IMR-90 (cell line): ENCODE measurements at regions not wholly inside any gene's neighbourhood (a gene's known extent, or its start where the extent isn't known, plus 50 kb on each side); places are given as distances from the start of the nearest gene placed in this dataset.
"Not testable (repeated sequence)": the region's sequence is repeated elsewhere in the genome, so short reads cannot be mapped to it uniquely, and the experiment has no call there.

Source experiments
- ATAC-seq: fragments of 200-7000 bp; cut with Tn5 transposase; 2 replicates; pipeline ENCODE4 v1.9.1; 2020; ENCODE audit warnings: low read depth, mild to moderate bottlenecking, moderate library complexity
- BruUV-seq: library from RNA; stranded (reverse); fragments of 400-500 nt; replicated peaks from 2 replicates; lab custom pipeline; 2021; lab: Mats Ljungman, UMichigan
- CTCF ChIA-PET: fragments of 300-600 bp; formaldehyde crosslinking; extraction: SDS; loops from one replicate; lab custom pipeline; 2021; ENCODE audit warnings: antibody characterized with exemption; lab: Yijun Ruan, JAX
- POLR2A ChIA-PET: fragments of 300-600 bp; sonication (Branson Sonifier 250); formaldehyde crosslinking; loops from one replicate; lab custom pipeline; 2022; ENCODE audit warnings: antibody characterized with exemption; ENCODE audit not compliant: unreplicated experiment; lab: Charles Lee
- DNase-seq: peaks from one replicate; pipeline ENCODE4 v3.0.0; 2013
- H2AFZ ChIP-seq: replicated peaks from 2 replicates; pipeline ENCODE3; 2013; ENCODE audit warnings: low read length, mild to moderate bottlenecking; ENCODE audit not compliant: poor library complexity
- H2AK5ac ChIP-seq: 2 replicates; pipeline ENCODE4 v1.6.1; 2013; ENCODE audit warnings: low read depth, low read length, inconsistent platforms
- H2AK9ac ChIP-seq: replicated peaks from 2 replicates; pipeline ENCODE3; 2013; ENCODE audit warnings: mild to moderate bottlenecking, low read depth, low read length, moderate library complexity; ENCODE audit not compliant: poor library complexity
- H2BK120ac ChIP-seq: 2 replicates; pipeline ENCODE4 v1.6.1; 2013; ENCODE audit warnings: low read depth, low read length, inconsistent platforms
- H2BK15ac ChIP-seq: 3 replicates; pipeline ENCODE4 v1.6.1; 2013; ENCODE audit warnings: low read depth, low read length, inconsistent platforms
- H2BK20ac ChIP-seq: 2 replicates; pipeline ENCODE4 v1.6.1; 2013; ENCODE audit warnings: low read depth, mild to moderate bottlenecking, inconsistent platforms, low read length, moderate library complexity
- H2BK5ac ChIP-seq: 2 replicates; pipeline ENCODE4 v1.6.1; 2013; ENCODE audit warnings: mild to moderate bottlenecking, low read depth, low read length, inconsistent platforms; ENCODE audit not compliant: poor library complexity, severe bottlenecking
- H3K14ac ChIP-seq: replicated peaks from 2 replicates; pipeline ENCODE4 v1.6.1; 2013; ENCODE audit warnings: low read depth, low read length, inconsistent platforms
- H3K18ac ChIP-seq: 2 replicates; pipeline ENCODE4 v1.6.1; 2013; ENCODE audit warnings: low read depth, low read length, control low read depth
- H3K23ac ChIP-seq: 2 replicates; pipeline ENCODE4 v1.6.1; 2013; ENCODE audit warnings: low read depth, low read length, inconsistent platforms
- H3K27ac ChIP-seq: 2 replicates; pipeline ENCODE4 v1.5.1; 2013; ENCODE audit warnings: mild to moderate bottlenecking, control low read depth, low read length; ENCODE audit not compliant: insufficient read depth
- H3K27me3 ChIP-seq: 2 replicates; pipeline ENCODE4 v1.6.1; 2013; ENCODE audit warnings: low read length; ENCODE audit not compliant: control insufficient read depth, insufficient read depth
- H3K36me3 ChIP-seq: 2 replicates; pipeline ENCODE4 v1.6.1; 2013; ENCODE audit warnings: low read length, mixed read lengths; ENCODE audit not compliant: control insufficient read depth, insufficient read depth
- H3K4ac ChIP-seq: 2 replicates; pipeline ENCODE4 v1.6.1; 2013; ENCODE audit warnings: low read depth, low read length, inconsistent platforms
- H3K4me1 ChIP-seq: 2 replicates; pipeline ENCODE4 v1.6.1; 2013; ENCODE audit warnings: low read length, mixed read lengths; ENCODE audit not compliant: control insufficient read depth, insufficient read depth
- H3K4me2 ChIP-seq: 2 replicates; pipeline ENCODE4 v1.6.1; 2013; ENCODE audit warnings: low read depth, mild to moderate bottlenecking, control low read depth, low read length, moderate library complexity
- H3K4me3 ChIP-seq: 2 replicates; pipeline ENCODE4 v1.5.1; 2013; ENCODE audit warnings: low read depth, mild to moderate bottlenecking, control low read depth, low read length, moderate library complexity; ENCODE audit not compliant: insufficient read depth
- H3K56ac ChIP-seq: 2 replicates; pipeline ENCODE4 v1.6.1; 2013; ENCODE audit warnings: low read length, inconsistent platforms; ENCODE audit not compliant: insufficient read depth; ENCODE audit errors: extremely low read depth
- H3K79me1 ChIP-seq, 2 experiments: 2 replicates each; pipeline ENCODE4 v1.6.1; 2013; ENCODE audit warnings: low read length in 2 of 2, inconsistent platforms in 1 of 2, low read depth in 1 of 2
- H3K9ac ChIP-seq: 2 replicates; pipeline ENCODE4 v1.6.1; 2013; ENCODE audit warnings: low read depth, low read length, control low read depth
- H3K9me1 ChIP-seq: 2 replicates; pipeline ENCODE4 v1.6.1; 2013; ENCODE audit warnings: low read length, inconsistent platforms; ENCODE audit not compliant: insufficient read depth
- H3K9me3 ChIP-seq: 2 replicates; pipeline ENCODE4 v1.6.1; 2013; ENCODE audit warnings: low read length; ENCODE audit not compliant: control insufficient read depth, insufficient read depth
- H4K20me1 ChIP-seq: 2 replicates; pipeline ENCODE4 v1.6.1; 2013; ENCODE audit warnings: low read length, inconsistent platforms; ENCODE audit not compliant: insufficient read depth
- H4K5ac ChIP-seq: 2 replicates; pipeline ENCODE4 v1.6.1; 2013; ENCODE audit warnings: mild to moderate bottlenecking, low read depth, low read length, control low read depth
- H4K8ac ChIP-seq, 2 experiments: 2 replicates each; pipeline ENCODE4 v1.6.1; 2013; ENCODE audit warnings: low read depth in 2 of 2, low read length in 2 of 2, control low read depth in 1 of 2, inconsistent platforms in 1 of 2
- H4K91ac ChIP-seq: 2 replicates; pipeline ENCODE4 v1.6.1; 2013; ENCODE audit warnings: low read depth, low read length, inconsistent platforms; ENCODE audit not compliant: insufficient read depth
- WGBS, 2 experiments: methylation state at CpG; one replicate each; pipeline versions ENCODE4 v1.1.5 to v1.1.7; 2013; ENCODE audit warnings: missing lambda C conversion rate in 2 of 2; ENCODE audit not compliant: insufficient read length in 1 of 2; ENCODE audit errors: extremely low coverage in 2 of 2; 5-methylcytosine and 5-hydroxymethylcytosine counted together
- dilution Hi-C: fragments of 300-500 bp; cut with HindIII; formaldehyde crosslinking; loops from one replicate; pipeline ENCODE4 v1.14.3; 2018; ENCODE audit warnings: low sequenced_read_pairs; ENCODE audit not compliant: unreplicated experiment
- in situ Hi-C: fragments of 300-500 bp; cut with MboI; formaldehyde crosslinking; loops from 3 replicates; pipeline ENCODE4 v1.14.3; 2019; ENCODE audit warnings: low sequenced_read_pairs, inconsistent platforms, mixed read lengths
- intact Hi-C: fragments of 100-400 bp; cut with micrococcal nuclease; formaldehyde crosslinking; loops from 2 replicates; pipeline ENCODE4 v1.10.0; 2022

DNA sequence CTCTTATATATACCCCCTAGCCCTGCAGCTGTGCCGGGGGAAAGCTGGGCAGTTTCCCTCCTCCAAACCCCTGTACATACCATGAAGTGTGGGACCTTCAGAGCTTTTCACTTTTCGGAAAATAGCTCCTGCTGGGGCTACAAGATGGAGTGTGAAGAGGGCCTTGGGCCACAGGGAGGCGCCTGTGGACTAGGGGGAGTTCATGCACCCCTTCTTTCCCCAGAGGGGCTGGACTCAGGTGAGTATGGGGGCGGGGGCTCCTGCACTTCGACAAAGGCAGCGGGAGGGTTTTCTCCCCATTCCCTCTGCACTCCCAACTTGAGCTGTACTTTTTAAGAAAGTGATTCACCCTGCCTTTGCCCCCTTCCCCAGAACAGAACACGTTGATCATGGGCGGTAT, 122.5 kb downstream of the SEPTIN14 start:
- H3K4me1 ChIP-seq, H3K56ac ChIP-seq, H3K9me1 ChIP-seq, H3K4ac ChIP-seq, intact Hi-C loops, H3K9ac ChIP-seq, H4K8ac ChIP-seq, POLR2A ChIA-PET, H3K9me3 ChIP-seq, H2BK120ac ChIP-seq, H3K4me2 ChIP-seq, CTCF ChIA-PET, H2AK5ac ChIP-seq, H3K18ac ChIP-seq, in situ Hi-C loops, H2BK15ac ChIP-seq, H2AK9ac ChIP-seq, BruUV-seq, H3K79me1 ChIP-seq, H3K4me3 ChIP-seq, H4K5ac ChIP-seq, H4K91ac ChIP-seq, H3K27ac ChIP-seq, H3K27me3 ChIP-seq, H2AFZ ChIP-seq, H2BK5ac ChIP-seq, DNase-seq, ATAC-seq, H3K23ac ChIP-seq, H3K36me3 ChIP-seq, H2BK20ac ChIP-seq, H4K20me1 ChIP-seq, dilution Hi-C loops, H3K14ac ChIP-seq: not testable (repeated sequence)
- WGBS, 2 experiments: no CpG with 5 or more reads among the region's 8 CpGs

DNA sequence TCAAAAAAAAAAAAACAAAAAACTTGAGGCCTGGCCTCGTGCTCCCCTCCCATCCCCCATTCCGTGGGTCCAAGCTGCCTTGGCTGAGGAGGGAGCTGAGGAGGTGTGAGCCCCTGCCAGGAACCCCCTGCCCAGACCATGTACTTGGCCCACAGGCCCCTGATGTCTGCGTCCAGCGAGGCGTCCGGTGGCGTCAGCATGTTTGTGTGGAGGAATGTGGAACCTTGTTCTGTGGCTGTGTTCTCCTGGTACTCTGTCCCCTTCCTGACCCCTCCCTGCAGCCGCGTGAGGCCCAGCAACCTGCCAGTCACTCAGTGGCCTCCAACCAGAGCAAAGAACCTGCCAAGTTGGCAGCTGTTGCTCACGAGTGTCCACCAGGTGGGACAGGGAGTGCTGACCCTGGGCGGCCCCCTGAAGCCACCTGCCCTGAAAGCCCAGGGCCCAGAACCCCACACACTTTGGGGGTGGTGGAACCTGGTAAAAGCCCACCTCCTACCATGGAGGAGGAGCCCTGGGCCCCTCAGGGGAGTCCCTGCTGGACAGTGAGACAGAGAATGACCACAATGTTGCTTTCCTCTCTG, 125.8 kb downstream of the SEPTIN14 start:
- H2BK120ac ChIP-seq, H4K8ac ChIP-seq, H3K27ac ChIP-seq, H2BK20ac ChIP-seq, H2AK9ac ChIP-seq, CTCF ChIA-PET, in situ Hi-C loops, H3K56ac ChIP-seq, dilution Hi-C loops, H3K4ac ChIP-seq, BruUV-seq, H4K20me1 ChIP-seq, H3K4me1 ChIP-seq, H2BK5ac ChIP-seq, H3K18ac ChIP-seq, H2AFZ ChIP-seq, H3K79me1 ChIP-seq, POLR2A ChIA-PET, H3K14ac ChIP-seq, H3K9me1 ChIP-seq, DNase-seq, intact Hi-C loops, H4K91ac ChIP-seq, H3K4me2 ChIP-seq, ATAC-seq, H2AK5ac ChIP-seq, H4K5ac ChIP-seq, H2BK15ac ChIP-seq, H3K9me3 ChIP-seq, H3K36me3 ChIP-seq, H3K4me3 ChIP-seq, H3K9ac ChIP-seq, H3K23ac ChIP-seq, H3K27me3 ChIP-seq: not testable (repeated sequence)
- no CpG with 5 or more reads among the region's 11 CpGs for WGBS, 2 experiments
